ENCODE measurements at regions not wholly inside any gene's neighbourhood (a gene's known extent, or its start where the extent isn't known, plus 50 kb on each side); places are given as distances from the start of the nearest gene placed in this dataset.
A peak's percentile ranks its signal among the peaks of the same experiment; 100 is the strongest.

DNA sequence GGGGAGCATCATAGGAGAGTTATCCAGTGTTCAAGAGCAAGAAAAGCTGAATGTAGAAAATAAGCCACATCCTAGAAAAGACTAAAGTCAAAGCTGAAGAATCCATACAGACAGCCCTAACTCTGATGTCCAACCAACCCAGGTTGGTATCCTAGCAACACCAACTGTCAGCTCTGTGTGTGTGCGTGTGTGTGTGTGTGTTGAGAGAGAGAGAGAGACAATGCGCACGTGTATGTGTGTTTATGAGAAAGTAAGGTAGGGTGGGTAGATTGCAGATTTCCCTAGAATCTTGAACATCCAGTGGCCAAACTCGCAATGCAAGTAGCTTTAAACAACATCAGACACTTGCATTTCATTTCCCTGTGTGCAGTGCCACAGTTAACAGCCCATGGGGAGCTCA lies 274.9 kb downstream of the FAM181B start:
- Mint-ChIP-seq H3K27ac (no peak overlapping the region), H3K27me3 (ENCODE audit: low read depth, poor library complexity) (peaks cover 4% of the 10 kb centered on the region), H3K36me3 (ENCODE audit: low read depth) (no peaks in the 10 kb centered on the region), H3K4me1 (peaks cover 23% of the 10 kb centered on the region), H3K9me3 (no peaks in the 10 kb centered on the region), H3K4me3 (no peak overlapping the region)
- TF ChIP-seq, protein P1, sequence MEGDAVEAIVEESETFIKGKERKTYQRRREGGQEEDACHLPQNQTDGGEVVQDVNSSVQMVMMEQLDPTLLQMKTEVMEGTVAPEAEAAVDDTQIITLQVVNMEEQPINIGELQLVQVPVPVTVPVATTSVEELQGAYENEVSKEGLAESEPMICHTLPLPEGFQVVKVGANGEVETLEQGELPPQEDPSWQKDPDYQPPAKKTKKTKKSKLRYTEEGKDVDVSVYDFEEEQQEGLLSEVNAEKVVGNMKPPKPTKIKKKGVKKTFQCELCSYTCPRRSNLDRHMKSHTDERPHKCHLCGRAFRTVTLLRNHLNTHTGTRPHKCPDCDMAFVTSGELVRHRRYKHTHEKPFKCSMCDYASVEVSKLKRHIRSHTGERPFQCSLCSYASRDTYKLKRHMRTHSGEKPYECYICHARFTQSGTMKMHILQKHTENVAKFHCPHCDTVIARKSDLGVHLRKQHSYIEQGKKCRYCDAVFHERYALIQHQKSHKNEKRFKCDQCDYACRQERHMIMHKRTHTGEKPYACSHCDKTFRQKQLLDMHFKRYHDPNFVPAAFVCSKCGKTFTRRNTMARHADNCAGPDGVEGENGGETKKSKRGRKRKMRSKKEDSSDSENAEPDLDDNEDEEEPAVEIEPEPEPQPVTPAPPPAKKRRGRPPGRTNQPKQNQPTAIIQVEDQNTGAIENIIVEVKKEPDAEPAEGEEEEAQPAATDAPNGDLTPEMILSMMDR (IDR thresholded peaks at IDR 0.05), result no peak
- DNase-seq, result peak; percentile 35

DNA sequence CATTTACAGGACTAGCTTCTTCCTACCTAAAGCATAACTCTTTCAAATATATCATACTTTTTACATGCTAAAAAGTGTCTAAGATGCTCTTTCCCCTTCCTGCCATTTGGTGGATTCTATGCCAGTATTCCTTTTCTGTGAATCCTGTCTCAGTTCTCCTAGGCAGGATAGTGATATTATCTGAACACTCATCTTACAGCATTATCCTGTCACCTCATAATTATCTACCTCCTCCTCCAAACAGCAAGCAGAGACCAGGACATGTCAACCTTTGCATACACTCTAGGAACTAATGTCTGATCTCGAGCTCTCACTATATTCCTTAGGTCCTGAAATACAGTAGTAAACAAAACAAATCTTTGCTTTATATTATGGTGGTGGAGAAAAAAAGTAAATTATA lies 275.5 kb downstream of the FAM181B start:
- TF ChIP-seq, protein P1 (IDR thresholded peaks at IDR 0.05), result no peak
- no peak overlapping the region for H3K4me3 Mint-ChIP-seq
- no peak overlapping the region for H3K27ac Mint-ChIP-seq
- H3K4me1 Mint-ChIP-seq, result peaks cover 21% of the 10 kb centered on the region
- peaks cover 4% of the 10 kb centered on the region for H3K27me3 Mint-ChIP-seq (ENCODE audit: low read depth, poor library complexity)
- no peaks in the 10 kb centered on the region for H3K36me3 Mint-ChIP-seq (ENCODE audit: low read depth)
- no peak for DNase-seq
- no peaks in the 10 kb centered on the region for H3K9me3 Mint-ChIP-seq

DNA sequence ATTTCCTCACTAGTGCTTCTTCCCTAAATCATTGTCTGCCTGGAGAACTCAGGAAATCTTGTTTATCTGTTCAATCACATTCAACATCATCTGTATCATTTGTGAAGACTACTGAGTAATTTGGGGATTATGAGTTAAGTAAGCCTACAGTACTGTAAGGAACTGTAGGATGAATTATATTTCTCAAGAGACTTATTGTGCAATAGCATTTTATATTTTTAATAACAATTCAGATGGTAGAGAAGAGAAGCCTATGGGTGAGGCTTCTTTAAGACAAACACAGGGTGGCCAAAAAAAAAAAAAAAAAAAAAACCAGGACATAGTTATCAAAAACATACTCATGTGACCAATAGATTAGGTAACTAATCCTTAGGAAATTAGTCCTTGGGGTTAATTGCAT lies 282.7 kb downstream of the FAM181B start:
- TF ChIP-seq, protein P1 (IDR thresholded peaks at IDR 0.05), result no peak
- H3K4me3 Mint-ChIP-seq, result no peak overlapping the region

DNA sequence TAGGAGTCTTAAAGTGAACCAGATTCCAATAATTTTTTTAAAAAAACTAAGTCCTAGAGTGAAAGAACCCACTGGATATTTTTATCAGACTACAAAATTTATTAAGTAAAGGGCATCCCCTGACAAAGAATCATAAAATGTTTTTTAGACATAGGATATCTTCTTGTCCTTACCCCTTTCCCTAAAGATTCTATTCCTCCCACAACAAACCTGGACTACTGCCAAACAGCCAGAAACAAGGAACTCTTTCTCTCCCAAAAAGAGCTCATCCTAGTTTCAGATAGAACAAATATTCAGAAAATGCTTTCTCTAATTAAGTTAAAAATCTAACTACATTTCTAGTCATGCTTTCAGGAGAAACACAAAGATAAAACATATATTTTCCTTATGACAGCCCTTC lies 327.1 kb downstream of the FAM181B start:
- TF ChIP-seq, protein P1 (IDR thresholded peaks at IDR 0.05), result no peak
- Mint-ChIP-seq H3K27ac (no peak overlapping the region), H3K27me3 (ENCODE audit: low read depth, poor library complexity) (no peaks in the 10 kb centered on the region), H3K36me3 (ENCODE audit: low read depth) (no peaks in the 10 kb centered on the region), H3K4me3 (no peak overlapping the region), H3K9me3 (peaks cover 14% of the 10 kb centered on the region), H3K4me1 (no peaks in the 10 kb centered on the region)
- no peak for DNase-seq

More for the DNA sequence above, 282.7 kb downstream of the FAM181B start:
- no peaks in the 10 kb centered on the region for H3K27me3 Mint-ChIP-seq (ENCODE audit: low read depth, poor library complexity)
- H3K4me1 Mint-ChIP-seq, result no peaks in the 10 kb centered on the region
- H3K9me3 Mint-ChIP-seq, result no peaks in the 10 kb centered on the region
- no peaks in the 10 kb centered on the region for H3K36me3 Mint-ChIP-seq (ENCODE audit: low read depth)
- no peak overlapping the region for H3K27ac Mint-ChIP-seq
- DNase-seq, result no peak

DNA sequence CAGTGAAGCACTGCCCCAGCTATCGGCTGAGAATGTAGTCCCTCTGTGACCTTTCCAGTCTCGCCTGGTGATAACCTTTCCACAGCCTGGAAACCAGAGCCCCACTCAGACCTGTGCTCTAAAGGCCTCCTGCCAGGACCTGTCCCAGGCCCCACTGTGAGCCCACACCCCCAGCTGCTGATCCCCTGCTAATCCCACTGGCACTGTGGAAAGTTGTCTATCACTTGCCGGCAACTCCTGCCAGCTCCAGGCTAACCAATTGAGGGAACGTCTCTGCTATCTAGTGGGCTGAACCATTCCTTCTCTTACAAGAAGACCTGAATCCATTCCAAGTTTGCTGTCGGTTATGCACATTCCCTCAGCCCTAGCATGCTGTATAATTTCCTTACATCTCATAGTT lies 328.2 kb downstream of the FAM181B start:
- peaks cover 2% of the 10 kb centered on the region for H3K27me3 Mint-ChIP-seq (ENCODE audit: low read depth, poor library complexity)
- TF ChIP-seq, protein P1 (IDR thresholded peaks at IDR 0.05), result no peak
- DNase-seq, result no peak
- no peaks in the 10 kb centered on the region for H3K36me3 Mint-ChIP-seq (ENCODE audit: low read depth)
- no peaks in the 10 kb centered on the region for H3K4me1 Mint-ChIP-seq
- no peak overlapping the region for H3K27ac Mint-ChIP-seq
- no peak overlapping the region for H3K4me3 Mint-ChIP-seq
- peaks cover 6% of the 10 kb centered on the region for H3K9me3 Mint-ChIP-seq

DNA sequence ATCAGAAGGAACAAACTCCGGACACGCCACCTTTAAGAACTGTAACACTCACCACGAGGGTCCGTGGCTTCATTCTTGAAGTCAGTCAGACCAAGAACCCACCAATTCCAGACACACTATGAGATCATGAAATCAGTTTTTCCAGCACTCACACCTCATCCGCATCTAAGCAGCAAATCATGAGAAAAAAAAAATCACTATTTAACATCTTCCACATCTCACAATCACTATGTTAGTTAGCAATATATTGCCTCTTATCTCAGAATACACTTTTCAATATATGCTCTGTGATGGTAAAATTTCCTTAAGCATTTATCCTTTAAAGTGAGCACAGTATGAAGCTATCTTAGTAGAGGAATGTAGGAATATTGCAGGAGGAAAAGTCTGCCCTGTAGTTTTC lies 328.7 kb downstream of the FAM181B start:
- Mint-ChIP-seq H3K9me3 (peaks cover 6% of the 10 kb centered on the region), H3K27me3 (ENCODE audit: low read depth, poor library complexity) (peaks cover 3% of the 10 kb centered on the region), H3K36me3 (ENCODE audit: low read depth) (no peaks in the 10 kb centered on the region), H3K27ac (no peak overlapping the region), H3K4me1 (no peaks in the 10 kb centered on the region), H3K4me3 (no peak overlapping the region)
- TF ChIP-seq, protein P1 (IDR thresholded peaks at IDR 0.05), result no peak
- DNase-seq, result no peak

Data from nephron progenitor cell (in vitro differentiated cells).